B cell (primary cell): ENCODE measurements at regions not wholly inside any gene's neighbourhood (a gene's known extent, or its start where the extent isn't known, plus 50 kb on each side); places are given as distances from the start of the nearest gene placed in this dataset.
"Not testable (repeated sequence)": the region's sequence is repeated elsewhere in the genome, so short reads cannot be mapped to it uniquely, and the experiment has no call there.

ENCODE experiments used
- ATAC-seq: fragments of 200-7000 bp; cut with Tn5 transposase; one replicate; pipeline ENCODE4 v1.10.0; 2021; ENCODE audit warnings: low read depth, mild to moderate bottlenecking, moderate number of reproducible peaks, moderate library complexity
- CTCF ChIA-PET: fragments of 350-600 bp; sonication (Branson Sonifier 250); formaldehyde crosslinking; loops from one replicate; lab custom pipeline; 2021; ENCODE audit warnings: antibody characterized with exemption, inconsistent platforms; lab: Charles Lee
- POLR2A ChIA-PET: fragments of 350-600 bp; sonication (Branson Sonifier 250); formaldehyde crosslinking; loops from one replicate; lab custom pipeline; 2021; ENCODE audit warnings: antibody characterized with exemption; lab: Charles Lee
- DNase-seq: peaks from one replicate; pipeline ENCODE4 v3.0.0; 2013
- H2AFZ ChIP-seq: 2 replicates; pipeline ENCODE4 v1.6.1; 2012; ENCODE audit warnings: mild to moderate bottlenecking, low read depth, low read length; ENCODE audit not compliant: insufficient read depth, poor library complexity, severe bottlenecking
- H3K27ac ChIP-seq, 2 donors: 1 replicate in 1 of 2; 2 replicates in 1 of 2; pipeline ENCODE4 v1.5.1; 2012 to 2013; ENCODE audit warnings: low read length in 2 of 2, mild to moderate bottlenecking in 2 of 2, moderate library complexity in 1 of 2
- H3K27me3 ChIP-seq, 4 experiments: fragments of 200-600 bp in 1 of 4; sonication (generic) in 1 of 4; replicated peaks in 1 of 4; 1 replicate in 2 of 4; 2 replicates in 2 of 4; pipeline versions ENCODE4 v1.6.1 to v1.7.0; 2013 to 2016; ENCODE audit warnings: low read length in 3 of 4, mild to moderate bottlenecking in 2 of 4, mixed read lengths in 1 of 4, moderate library complexity in 1 of 4; ENCODE audit not compliant: insufficient read depth in 4 of 4, control insufficient read depth in 3 of 4; ENCODE audit errors: control extremely low read depth in 1 of 4
- H3K36me3 ChIP-seq, 2 experiments: replicated peaks in 1 of 2; 1 replicate in 1 of 2; 2 replicates in 1 of 2; pipeline versions ENCODE4 v1.6.1 to v1.7.1; 2013; ENCODE audit warnings: low read length in 1 of 2; ENCODE audit not compliant: insufficient read depth in 2 of 2, control insufficient read depth in 1 of 2; ENCODE audit errors: control extremely low read depth in 1 of 2, extremely low read depth in 1 of 2
- H3K4me1 ChIP-seq, 2 donors: fragments of 200-600 bp in 1 of 2; sonication (generic) in 1 of 2; 1 replicate in 1 of 2; 2 replicates in 1 of 2; pipeline versions ENCODE4 v1.5.1 to v1.6.1; 2013 to 2017; ENCODE audit warnings: low read length in 2 of 2; ENCODE audit not compliant: control insufficient read depth in 2 of 2, insufficient read depth in 2 of 2
- H3K4me2 ChIP-seq: replicated peaks from 2 replicates; pipeline ENCODE3; 2012; ENCODE audit warnings: mild to moderate bottlenecking, low read depth, low read length; ENCODE audit not compliant: poor library complexity, severe bottlenecking
- H3K4me3 ChIP-seq, 5 experiments: fragments of 200-600 bp in 1 of 5; sonication (generic) in 1 of 5; 1 replicate in 3 of 5; 2 replicates in 2 of 5; pipeline versions ENCODE4 v1.5.1 to v1.7.0; 2011 to 2016; ENCODE audit warnings: low read length in 4 of 5, mild to moderate bottlenecking in 4 of 5, low read depth in 2 of 5, control low read depth in 1 of 5, moderate library complexity in 1 of 5; ENCODE audit not compliant: insufficient read depth in 1 of 5; ENCODE audit errors: control extremely low read depth in 1 of 5, extremely low read depth in 1 of 5
- H3K79me2 ChIP-seq: fragments of 200-600 bp; sonication (generic); one replicate; pipeline ENCODE4 v1.6.0; 2016; ENCODE audit warnings: low read length; ENCODE audit not compliant: control insufficient read depth, insufficient read depth
- H3K9ac ChIP-seq: fragments of 200-600 bp; sonication (generic); 2 replicates; pipeline ENCODE4 v1.6.1; 2017; ENCODE audit warnings: mild to moderate bottlenecking, low read length, moderate library complexity
- H3K9me3 ChIP-seq, 3 donors: one replicate each; pipeline versions ENCODE4 v1.6.1 to v1.7.1; 2013; ENCODE audit warnings: low read length in 2 of 3; ENCODE audit not compliant: control insufficient read depth in 2 of 3, insufficient read depth in 1 of 3; ENCODE audit errors: control extremely low read depth in 1 of 3
- H4K20me1 ChIP-seq: 2 replicates; pipeline ENCODE4 v1.6.0; 2012; ENCODE audit warnings: mild to moderate bottlenecking, low read length; ENCODE audit not compliant: insufficient read depth, control insufficient read depth, poor library complexity, severe bottlenecking
- H3K27ac Mint-ChIP-seq: one replicate; pipeline ENCODE4 v1.8.0; 2021; ENCODE audit warnings: mixed read lengths
- H3K27me3 Mint-ChIP-seq: one replicate; pipeline ENCODE4 v1.8.0; 2021; ENCODE audit warnings: mixed read lengths
- H3K4me1 Mint-ChIP-seq: one replicate; pipeline ENCODE4 v1.8.0; 2021; ENCODE audit warnings: mixed read lengths
- H3K4me3 Mint-ChIP-seq: one replicate; pipeline ENCODE4 v1.8.0; 2021; ENCODE audit warnings: mixed read lengths
- H3K9me3 Mint-ChIP-seq: one replicate; pipeline ENCODE4 v1.8.0; 2022; ENCODE audit warnings: mixed read lengths; ENCODE audit not compliant: insufficient read depth
- CTCF ChIP-seq: fragments of 200-600 bp; IDR thresholded peaks from one replicate; pipeline ENCODE4 v1.8.0; 2022; ENCODE audit warnings: antibody characterized with exemption, mild to moderate bottlenecking
- EZH2 ChIP-seq: IDR thresholded peaks from 2 replicates; pipeline ENCODE4 v1.6.1; 2012; ENCODE audit warnings: borderline replicate concordance, low read depth, mild to moderate bottlenecking, moderate library complexity, low read length; ENCODE audit not compliant: insufficient read depth, poor library complexity, severe bottlenecking
- WGBS: methylation state at CpG from one replicate; pipeline ENCODE4 v1.1.5; 2013; ENCODE audit warnings: missing lambda C conversion rate; ENCODE audit not compliant: insufficient coverage; 5-methylcytosine and 5-hydroxymethylcytosine counted together
- intact Hi-C: fragments of 100-400 bp; cut with micrococcal nuclease; formaldehyde crosslinking; loops from one replicate; pipeline ENCODE4 v1.10.0; 2022

- Mint-ChIP-seq H3K27ac (no peak overlapping the region), H3K4me3 (no peak overlapping the region), H3K27me3 (peaks cover 13% of the 10 kb centered on the region), H3K4me1 (peaks cover 17% of the 10 kb centered on the region), H3K9me3 (no peaks in the 10 kb centered on the region)
- H3K27me3 ChIP-seq: peaks cover 0 to 3% (median 0%) of the 10 kb centered on the region in 4 experiments
- ChIA-PET CTCF (no interaction called here), POLR2A (no interaction called here)
- no peak for ATAC-seq
- H3K4me1 ChIP-seq: peaks cover 0 to 4% of the 10 kb centered on the region in 2 donors
- no peaks in the 10 kb centered on the region for H4K20me1 ChIP-seq
- no peak overlapping the region for H3K4me3 ChIP-seq
- DNase-seq: no peak
- no peaks in the 10 kb centered on the region for H3K79me2 ChIP-seq
- no peak overlapping the region for H3K4me2 ChIP-seq
- no peak for TF ChIP-seq EZH2
- no peak for TF ChIP-seq CTCF
- no peak overlapping the region for H2AFZ ChIP-seq
- no peak overlapping the region for H3K27ac ChIP-seq
- H3K36me3 ChIP-seq: no peaks in the 10 kb centered on the region
- H3K9me3 ChIP-seq: peaks cover 0 to 2% (median 0%) of the 10 kb centered on the region in 3 donors
- intact Hi-C loops: no loop called here
- 95% methylated on average over 8 of the region's 8 CpGs for WGBS
- H3K9ac ChIP-seq: no peak overlapping the region
Observed at GRCh38 chr2:131590366-131590765, 62.7 kb downstream of the CCDC74A start.

GRCh38 chr2:131590896-131591295, 63.2 kb downstream of the CCDC74A start:
- peaks cover 16% of the 10 kb centered on the region for H3K4me1 Mint-ChIP-seq
- DNase-seq: no peak
- Histone ChIP-seq H3K79me2 (no peaks in the 10 kb centered on the region), H3K36me3 (no peaks in the 10 kb centered on the region), H3K4me2 (no peak overlapping the region), H3K27ac (no peak overlapping the region), H3K4me1 (peaks cover 0 to 4% of the 10 kb centered on the region in 2 donors), H2AFZ (no peak overlapping the region), H3K27me3 (peaks cover 0 to under 1% (median 0%) of the 10 kb centered on the region in 4 experiments), H3K9me3 (no peaks in the 10 kb centered on the region), H4K20me1 (no peaks in the 10 kb centered on the region), H3K4me3 (no peak overlapping the region), H3K9ac (no peak overlapping the region)
- no peak overlapping the region for H3K27ac Mint-ChIP-seq
- POLR2A ChIA-PET: no interaction called here
- H3K27me3 Mint-ChIP-seq: peaks cover 14% of the 10 kb centered on the region
- intact Hi-C loops: no loop called here
- no peaks in the 10 kb centered on the region for H3K9me3 Mint-ChIP-seq
- ATAC-seq: no peak
- H3K4me3 Mint-ChIP-seq: no peak overlapping the region
- TF ChIP-seq EZH2 (no peak), CTCF (no peak)
- WGBS: 91% methylated on average over 39 of the region's 39 CpGs
- CTCF ChIA-PET: no interaction called here

GRCh38 chr2:131596561-131596960, 68.9 kb downstream of the CCDC74A start:
- WGBS: no CpG with 5 or more reads among the region's 5 CpGs
- H3K27me3 Mint-ChIP-seq: peaks cover 16% of the 10 kb centered on the region
- H3K79me2 ChIP-seq: not testable (repeated sequence)

More at GRCh38 chr2:131596561-131596960, 68.9 kb downstream of the CCDC74A start:
- H3K9me3 ChIP-seq, H3K9me3 Mint-ChIP-seq, H3K4me3 ChIP-seq, H4K20me1 ChIP-seq, H3K4me3 Mint-ChIP-seq, intact Hi-C loops, H2AFZ ChIP-seq, H3K27ac ChIP-seq, H3K4me1 Mint-ChIP-seq, H3K4me1 ChIP-seq, CTCF ChIA-PET, ATAC-seq, DNase-seq, H3K4me2 ChIP-seq, H3K27ac Mint-ChIP-seq, POLR2A ChIA-PET, H3K27me3 ChIP-seq, H3K36me3 ChIP-seq, H3K9ac ChIP-seq: not testable (repeated sequence)
